ENCODE measurements at regions not wholly inside any gene's neighbourhood (a gene's known extent, or its start where the extent isn't known, plus 50 kb on each side); places are given as distances from the start of the nearest gene placed in this dataset.
"Not testable (repeated sequence)": the region's sequence is repeated elsewhere in the genome, so short reads cannot be mapped to it uniquely, and the experiment has no call there.

DNA sequence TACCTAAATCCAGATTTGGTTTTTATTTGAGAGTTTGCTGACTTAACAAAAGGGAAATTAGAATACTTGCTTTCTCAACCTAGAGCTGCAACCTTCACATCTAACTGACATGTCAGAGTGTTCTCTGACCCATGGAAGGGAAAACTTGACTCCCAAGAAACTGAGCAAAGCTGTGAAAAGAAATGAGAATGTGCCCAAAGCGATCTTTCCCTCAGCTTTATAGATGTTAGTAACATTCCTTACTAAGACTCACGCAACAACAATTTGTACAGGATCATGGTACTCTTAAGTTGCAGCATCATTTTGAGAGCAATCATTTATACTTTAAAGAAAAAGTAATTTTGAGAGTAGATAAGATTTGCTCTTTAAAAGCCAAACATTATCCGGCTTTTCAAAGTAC, 117.0 kb upstream of the FBXL7 start:
- no peak for DNase-seq

- no peak for DNase-seq
Measured at GRCh38 chr5:15377573-15378340, 122.2 kb upstream of the FBXL7 start.

- no peak for DNase-seq
Measured at GRCh38 chr5:15376803-15377202, 123.2 kb upstream of the FBXL7 start.

GRCh38 chr5:15376088-15376487, 123.9 kb upstream of the FBXL7 start:
- no peak for DNase-seq

DNA sequence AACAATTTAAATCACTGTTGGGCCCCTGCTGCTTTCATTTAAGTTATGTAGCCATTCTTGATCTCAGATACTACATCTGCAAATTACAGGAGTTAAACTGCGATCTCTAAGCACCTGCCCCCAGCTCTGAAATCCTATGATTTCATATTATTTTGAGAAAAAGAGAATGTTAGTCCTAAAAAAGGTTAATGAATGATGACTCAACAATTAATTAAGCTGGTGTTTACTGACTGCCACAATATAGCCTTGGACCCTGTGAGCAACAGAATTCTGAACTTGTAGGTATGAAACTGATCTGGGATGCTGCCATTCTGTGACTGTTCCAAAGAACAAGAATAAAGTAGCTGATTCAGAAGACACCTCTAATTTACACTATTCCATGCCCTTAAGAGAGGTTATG, 124.4 kb upstream of the FBXL7 start:
- no peak for DNase-seq

DNA sequence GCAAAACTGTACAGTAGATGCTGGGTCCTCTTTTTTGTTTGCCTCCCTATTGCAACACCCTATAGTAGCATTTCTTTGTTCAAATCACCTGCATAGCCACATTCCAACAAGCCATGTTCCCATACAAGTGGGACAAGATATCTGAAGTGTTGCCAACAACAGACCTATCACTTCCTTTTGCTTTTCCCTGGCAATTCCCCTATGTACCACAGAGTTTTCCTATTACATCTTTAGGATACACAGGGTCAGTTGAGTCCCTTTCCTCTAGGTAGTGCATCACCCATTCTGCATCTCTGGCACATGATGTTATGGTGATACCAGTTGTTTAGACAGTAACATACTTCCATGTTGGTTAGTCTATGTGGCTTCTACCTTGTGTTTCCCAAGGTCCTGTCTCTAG, 125.1 kb upstream of the FBXL7 start:
- DNase-seq, result no peak

DNA sequence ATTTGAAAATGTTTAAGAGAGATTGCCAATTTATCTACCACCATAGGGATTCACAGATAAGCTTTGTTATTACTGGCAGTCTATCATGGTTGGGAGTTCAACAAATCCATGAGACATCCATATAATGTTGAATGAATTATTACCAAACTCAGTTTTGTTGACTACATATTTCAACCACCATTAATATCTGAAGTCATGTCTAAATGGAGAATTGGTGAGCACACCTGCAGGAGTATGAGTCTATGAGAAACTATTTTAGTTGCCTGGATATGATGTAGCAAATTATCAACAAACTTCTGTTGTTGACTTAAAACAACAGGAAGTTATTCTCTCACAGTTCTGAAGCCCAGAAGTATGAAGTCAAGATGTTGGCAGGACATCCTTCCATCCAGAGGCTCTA, 126.8 kb upstream of the FBXL7 start:
- no peak for DNase-seq

DNA sequence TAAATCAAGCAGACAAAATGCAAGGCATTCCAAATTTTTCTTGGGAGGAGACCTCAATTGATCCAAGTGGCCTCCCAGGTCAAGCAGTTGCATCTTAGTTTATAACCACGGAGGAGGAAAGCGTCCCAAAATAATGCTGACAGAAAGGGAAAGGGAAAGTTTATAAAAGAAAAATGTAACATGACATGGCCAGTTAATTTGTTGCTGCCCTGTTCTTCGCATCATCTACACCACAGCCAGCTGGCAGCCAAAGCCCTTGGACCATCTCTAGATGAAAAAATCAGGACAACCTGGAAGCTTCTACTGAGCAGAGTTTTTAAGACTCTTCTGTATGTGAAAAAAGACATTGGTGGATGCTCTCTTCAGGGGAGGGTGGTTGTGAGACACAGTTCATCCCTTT, 128.8 kb upstream of the FBXL7 start:
- DNase-seq, result no peak

GRCh38 chr5:15368835-15369234, 131.1 kb upstream of the FBXL7 start:
- no peak for DNase-seq

- no peak for DNase-seq
Measured at GRCh38 chr5:15367489-15367888, 132.5 kb upstream of the FBXL7 start.

DNA sequence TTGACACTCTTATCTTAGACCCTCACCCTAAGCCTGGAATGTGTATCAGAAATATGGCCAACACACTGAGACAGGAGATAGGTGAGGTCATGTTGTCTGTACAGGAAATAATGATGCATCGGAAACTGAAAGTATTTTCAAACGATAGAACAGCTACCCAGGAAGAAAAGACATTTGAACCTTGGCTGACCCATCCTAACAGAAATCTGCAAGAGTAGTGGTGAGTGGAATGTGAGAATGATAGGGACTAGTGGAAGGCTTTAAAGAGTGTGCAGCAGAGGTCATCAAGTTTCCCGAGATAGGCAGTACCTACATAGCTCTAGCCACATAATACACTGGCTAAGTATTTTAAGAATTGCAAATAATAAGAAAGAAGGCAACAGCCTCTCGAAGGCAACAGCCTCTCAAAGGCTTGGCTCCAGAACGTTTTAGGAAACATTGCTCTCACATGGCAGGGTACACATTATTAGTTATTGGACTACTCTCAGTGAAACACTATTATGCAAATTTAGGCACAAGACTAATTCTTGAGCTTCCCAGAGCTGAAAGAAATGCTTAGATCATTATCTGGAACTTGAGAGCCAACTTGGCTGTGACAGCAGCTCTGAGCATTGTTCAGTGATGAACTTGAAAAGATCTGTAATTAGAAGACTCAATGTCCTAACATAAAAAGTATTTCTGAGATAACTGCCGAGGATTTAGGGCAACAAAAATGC, 133.1 kb upstream of the FBXL7 start:
- no peak for DNase-seq

- no peak for DNase-seq
Measured at GRCh38 chr5:15365070-15365469, 134.9 kb upstream of the FBXL7 start.

- DNase-seq, result no peak
Measured at GRCh38 chr5:15363601-15364000, 136.4 kb upstream of the FBXL7 start.

- DNase-seq, result not testable (repeated sequence)
Measured at GRCh38 chr5:15357092-15357453, 142.9 kb upstream of the FBXL7 start.

- not testable (repeated sequence) for DNase-seq
Measured at GRCh38 chr5:15356308-15357091, 143.5 kb upstream of the FBXL7 start.

DNA sequence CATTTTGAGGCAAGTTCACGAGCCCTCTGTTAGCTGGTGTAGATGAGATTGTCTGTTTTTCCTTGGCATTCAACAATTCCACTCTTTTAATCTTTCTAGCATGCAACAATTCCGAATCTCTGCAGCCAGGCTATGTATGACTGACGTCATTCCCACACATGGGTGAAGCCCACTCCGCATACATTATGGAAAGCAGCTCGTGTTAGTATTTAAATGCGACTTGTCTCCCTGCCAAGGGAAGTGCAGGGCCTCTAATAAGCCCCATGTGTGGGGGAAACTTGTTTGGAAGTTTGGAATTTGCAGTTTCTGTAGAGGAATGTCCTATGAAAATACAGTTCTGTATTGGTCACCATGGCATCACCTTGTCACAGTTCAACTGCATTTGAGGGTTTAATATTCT, 146.0 kb upstream of the FBXL7 start:
- DNase-seq, result no peak

GRCh38 chr5:15353086-15353645, 146.8 kb upstream of the FBXL7 start:
- no peak for DNase-seq

- no peak for DNase-seq
Measured at GRCh38 chr5:15350614-15351013, 149.4 kb upstream of the FBXL7 start.

DNA sequence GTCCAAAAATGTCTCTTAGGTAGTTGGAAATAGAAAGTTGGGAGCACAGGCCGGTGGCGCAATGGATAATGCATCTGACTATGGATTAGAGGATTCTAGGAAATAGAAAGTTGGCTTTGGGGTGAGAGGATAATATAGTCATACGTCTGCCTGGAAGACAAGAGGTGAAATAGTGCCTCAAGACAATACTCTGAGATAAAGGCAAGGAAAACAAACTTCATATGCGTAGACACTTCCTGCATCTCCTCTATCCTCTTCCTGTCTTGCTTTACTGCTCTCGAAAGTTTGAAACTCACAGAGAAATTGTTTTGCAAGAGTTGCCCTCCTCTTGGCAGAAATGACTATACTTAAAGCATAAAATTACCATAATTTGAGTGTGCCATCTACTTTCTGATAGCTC, 153.2 kb upstream of the FBXL7 start:
- DNase-seq, result no peak

DNA sequence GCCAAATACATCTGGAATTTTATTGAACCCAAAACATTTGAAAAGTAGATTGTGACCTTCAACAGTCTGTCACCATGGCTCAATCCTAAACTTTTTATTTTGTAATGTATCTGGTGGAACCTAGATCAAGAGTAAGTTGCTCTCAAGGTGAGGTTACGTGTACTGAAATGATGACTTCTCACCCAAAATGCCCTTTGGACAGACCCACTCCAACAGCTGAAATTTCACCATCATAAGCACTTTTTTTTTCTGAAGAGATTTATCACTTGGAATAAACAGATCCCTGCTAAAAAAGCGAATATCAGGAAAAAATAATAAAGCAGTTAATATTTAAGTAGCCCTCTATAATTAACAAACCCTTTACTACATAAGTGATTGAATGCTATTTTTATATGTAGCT, 155.0 kb upstream of the FBXL7 start:
- DNase-seq, result no peak

- DNase-seq, result no peak
Measured at GRCh38 chr5:15338546-15338945, 161.4 kb upstream of the FBXL7 start.

GRCh38 chr5:15334551-15335266, 165.3 kb upstream of the FBXL7 start:
- no peak for DNase-seq

DNA sequence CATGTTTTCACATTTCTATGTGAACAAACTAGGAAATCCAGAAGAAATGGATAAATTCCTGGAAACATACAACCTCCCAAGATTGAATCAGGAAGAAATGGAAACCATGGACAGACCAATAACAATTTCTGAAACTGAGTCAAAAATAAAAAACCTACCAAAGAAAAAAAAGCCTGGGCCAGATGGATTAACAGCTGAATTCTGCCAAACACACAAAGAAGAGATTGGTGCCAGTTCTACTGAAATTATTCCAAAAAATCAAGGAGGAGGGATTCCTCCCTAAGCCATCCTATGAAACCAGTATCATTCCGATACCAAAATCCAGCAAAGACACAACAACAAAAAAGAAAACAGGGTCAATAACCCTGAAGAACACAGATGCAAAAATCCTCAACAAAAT, 166.9 kb upstream of the FBXL7 start:
- no peak for DNase-seq
